Activated CD4-positive, alpha-beta T cell treated with anti-CD3 and anti-CD28 coated beads, Interleukin-2, Interleukin-4, amounts not matched to agents 100 ng/mL and 50 ng/mL, durations not matched to agents 16 hours and 8 hours (primary cell): ENCODE measurements at regions not wholly inside any gene's neighbourhood (a gene's known extent, or its start where the extent isn't known, plus 50 kb on each side); places are given as distances from the start of the nearest gene placed in this dataset.
"Not testable (repeated sequence)": the region's sequence is repeated elsewhere in the genome, so short reads cannot be mapped to it uniquely, and the experiment has no call there.

ENCODE experiments used
- DNase-seq: peaks from one replicate; pipeline ENCODE4 v3.0.0-alpha.2; 2020; ENCODE audit warnings: low spot score

- no peak for DNase-seq
Observed at GRCh38 chr5:124963236-124963919, 216.9 kb upstream of the ZNF608 start.

DNA sequence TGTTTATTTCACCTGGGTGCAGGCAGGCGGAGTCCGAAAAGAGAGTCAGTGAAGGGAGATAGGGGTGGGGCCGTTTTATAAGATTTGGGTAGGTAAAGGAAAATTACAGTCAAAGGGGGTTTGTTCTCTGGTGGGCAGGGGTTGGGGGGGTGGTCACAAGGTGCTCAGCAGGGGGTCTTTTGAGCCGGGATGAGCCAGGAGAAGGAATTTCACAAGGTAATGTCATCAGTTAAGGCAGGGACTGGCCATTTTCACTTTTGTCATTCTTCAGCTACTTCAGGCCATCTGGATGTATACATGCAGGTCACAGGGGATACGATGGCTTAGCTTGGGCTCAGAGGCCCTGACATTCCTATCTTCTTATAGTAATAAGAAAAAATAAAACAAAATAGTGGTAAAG is 220.3 kb upstream of the ZNF608 start:
- DNase-seq, result not testable (repeated sequence)

- not testable (repeated sequence) for DNase-seq
Observed at GRCh38 chr5:124970381-124970780, 223.9 kb upstream of the ZNF608 start.

DNA sequence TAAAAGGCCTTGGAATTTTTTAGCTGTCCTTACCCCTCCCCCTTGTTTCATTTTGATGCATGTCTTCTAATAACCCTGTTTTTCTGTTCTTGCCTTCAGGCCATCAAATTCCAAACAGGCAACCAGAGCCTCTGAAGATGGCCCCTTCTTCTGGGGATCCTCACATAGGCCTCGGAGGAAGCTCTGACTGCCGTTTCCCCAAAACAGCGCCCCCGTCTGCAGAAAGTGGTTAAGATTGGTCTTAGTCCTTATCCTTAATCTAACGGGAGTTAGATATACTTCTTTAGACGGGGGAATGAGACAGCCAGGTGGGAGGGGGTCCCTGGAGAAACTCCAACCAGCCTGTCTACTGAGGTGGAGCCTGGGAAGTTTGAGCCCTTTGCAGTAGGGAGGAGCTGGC is 226.3 kb upstream of the ZNF608 start:
- no peak for DNase-seq

- DNase-seq, result no peak
Observed at GRCh38 chr5:124973661-124974060, 227.2 kb upstream of the ZNF608 start.

GRCh38 chr5:124976086-124976485 is 229.6 kb upstream of the ZNF608 start:
- no peak for DNase-seq

DNA sequence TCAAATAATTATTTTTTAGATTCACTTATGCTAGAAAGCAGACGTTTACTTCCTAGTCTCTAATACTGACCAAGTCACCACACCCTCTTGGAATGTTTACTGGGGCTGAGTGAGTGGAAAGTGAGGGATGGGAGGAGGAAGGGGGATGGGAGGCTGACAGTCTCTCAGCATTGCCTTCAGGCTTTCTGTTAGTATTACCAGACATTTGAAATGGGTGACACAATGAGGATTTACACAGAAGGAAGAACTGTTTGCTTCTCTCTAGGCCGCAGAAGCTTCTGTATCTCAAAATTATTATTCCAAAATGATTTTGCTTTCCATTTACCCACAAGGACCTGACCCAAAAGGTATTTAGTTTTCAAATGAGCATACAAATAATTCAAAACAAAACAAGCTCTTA is 232.8 kb upstream of the ZNF608 start:
- DNase-seq, result no peak

GRCh38 chr5:124980163-124980941 is 233.9 kb upstream of the ZNF608 start:
- DNase-seq, result no peak

- DNase-seq, result no peak
Observed at GRCh38 chr5:124981901-124982300, 235.5 kb upstream of the ZNF608 start.

DNA sequence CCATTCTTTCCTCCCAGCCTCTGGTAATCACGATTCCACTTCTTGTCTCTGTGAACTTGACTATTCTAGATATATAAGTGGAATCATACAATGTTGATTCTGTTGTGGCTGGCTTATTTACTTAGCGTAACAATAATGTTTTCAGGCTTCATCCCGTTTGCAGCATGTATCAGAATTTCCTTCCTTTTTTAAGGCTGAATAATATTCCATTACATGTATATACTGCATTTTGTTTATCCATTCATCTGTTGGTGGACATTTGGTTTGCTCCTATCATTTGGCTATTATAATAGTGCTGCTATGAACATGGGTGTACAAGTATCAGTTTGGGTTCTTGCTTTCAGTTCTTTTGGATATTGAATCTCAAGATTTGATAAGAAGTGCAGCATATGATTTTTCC is 239.7 kb upstream of the ZNF608 start:
- no peak for DNase-seq

DNA sequence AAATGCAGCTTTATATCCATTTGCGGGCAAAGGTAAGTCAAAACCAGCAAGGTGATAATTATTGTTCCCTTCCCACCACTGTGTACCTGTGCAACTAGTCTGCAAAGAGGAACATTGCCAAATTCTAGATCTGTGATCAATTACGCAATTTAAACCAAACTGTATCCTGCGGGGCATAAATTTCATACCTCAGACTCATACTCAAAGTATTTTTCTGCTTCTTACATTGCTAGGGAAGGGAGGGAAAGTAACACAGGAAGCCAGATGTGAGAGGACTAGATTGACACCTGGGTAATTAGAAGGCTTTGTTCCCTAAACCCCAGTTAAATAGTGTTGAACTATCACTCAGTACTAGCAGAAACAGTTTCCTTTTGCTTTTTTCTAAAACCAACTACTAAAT is 240.2 kb upstream of the ZNF608 start:
- no peak for DNase-seq

- not testable (repeated sequence) for DNase-seq
Observed at GRCh38 chr5:124987786-124988185, 241.3 kb upstream of the ZNF608 start.

DNA sequence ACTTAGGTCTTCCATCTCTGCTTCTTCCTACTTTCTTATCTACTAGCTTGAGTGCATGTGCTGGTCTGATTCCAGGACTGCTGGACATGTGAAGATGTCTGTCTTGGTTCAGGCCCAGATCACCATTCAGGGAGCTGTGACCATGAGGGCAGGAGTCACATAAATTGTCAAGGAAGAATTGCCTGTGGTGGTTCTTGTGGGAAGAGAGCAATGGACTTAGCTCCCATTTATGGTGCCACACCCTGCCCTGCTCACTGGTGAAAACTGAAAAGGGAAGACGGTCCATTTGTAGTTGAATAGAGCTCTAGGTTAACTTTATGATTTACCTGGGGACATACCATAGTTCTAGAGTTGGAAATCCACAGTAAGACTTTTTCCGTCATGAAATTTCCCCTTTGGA is 244.3 kb upstream of the ZNF608 start:
- DNase-seq, result no peak

DNA sequence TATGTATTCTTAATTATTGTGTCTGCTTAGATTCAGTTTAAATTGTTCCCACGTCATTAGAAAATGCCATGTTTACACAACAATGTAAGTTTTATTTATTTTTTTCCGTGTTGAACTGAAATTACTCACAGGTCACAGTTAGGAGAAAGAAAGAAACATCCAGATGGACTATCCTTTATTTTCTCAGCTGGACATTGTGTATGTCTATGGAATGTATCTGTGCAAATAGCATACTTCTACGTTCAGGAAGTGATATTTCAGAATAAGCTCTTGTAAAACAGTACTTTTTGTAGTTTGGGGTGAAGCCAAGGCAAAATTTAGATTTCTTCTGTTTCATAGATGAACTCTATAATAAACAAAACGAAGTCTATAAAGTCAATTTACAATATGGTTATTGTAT is 249.0 kb upstream of the ZNF608 start:
- no peak for DNase-seq

DNA sequence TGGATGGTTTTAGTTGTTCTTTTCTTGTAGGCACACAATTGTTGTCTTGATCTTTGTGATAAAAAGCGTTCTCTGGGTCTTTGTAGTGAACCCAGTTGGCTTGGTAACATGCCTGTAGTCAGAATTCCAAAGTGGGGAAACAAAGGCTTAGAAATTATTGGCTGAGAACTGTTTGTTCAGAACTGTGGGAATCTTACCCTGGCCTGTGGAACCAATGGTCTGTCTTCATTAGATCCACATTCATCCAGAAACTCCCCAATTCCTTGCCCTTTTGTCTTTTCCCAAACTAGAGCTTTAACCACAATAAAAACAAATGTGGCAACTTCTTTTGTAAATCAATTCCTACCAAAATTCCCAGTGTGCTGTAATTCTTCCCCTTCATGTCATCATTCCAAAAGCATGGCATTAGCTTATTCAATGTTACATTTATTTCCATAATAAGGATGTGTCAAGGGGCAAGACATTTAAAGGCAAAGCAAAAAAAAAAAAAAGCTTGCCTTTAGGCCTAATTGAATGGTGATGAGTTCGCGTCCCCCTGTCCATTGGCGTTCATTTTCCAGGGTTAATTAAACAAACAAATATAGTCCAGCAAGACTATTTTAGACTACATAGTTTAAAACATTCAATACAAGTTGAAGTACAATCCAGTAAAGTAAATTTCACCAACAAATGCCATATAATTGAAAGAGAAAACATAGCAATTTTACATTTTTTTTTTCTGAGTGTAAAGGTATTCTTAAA is 249.8 kb upstream of the ZNF608 start:
- no peak for DNase-seq

GRCh38 chr5:124996764-124997077 is 250.3 kb upstream of the ZNF608 start:
- DNase-seq, result no peak

GRCh38 chr5:124997186-124997893 is 250.9 kb upstream of the ZNF608 start:
- no peak for DNase-seq

DNA sequence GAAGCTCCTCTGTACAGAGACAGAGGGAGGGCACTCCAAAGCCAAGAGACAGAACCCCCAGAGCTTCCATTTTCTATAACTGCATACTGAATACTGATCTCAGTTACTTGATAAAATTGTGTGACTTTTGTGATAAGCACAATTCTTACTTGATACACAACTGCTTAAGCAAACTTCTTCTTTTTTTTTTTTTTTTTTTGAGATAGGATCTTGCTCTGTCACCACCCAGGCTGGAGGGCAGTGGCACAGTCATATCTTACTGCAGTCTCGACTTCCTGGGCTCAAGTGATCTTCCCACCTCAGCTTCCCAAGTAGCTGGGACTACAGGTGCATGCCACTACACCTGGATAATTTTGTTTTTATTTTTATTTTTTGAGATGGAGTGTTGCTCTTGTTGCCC is 252.1 kb upstream of the ZNF608 start:
- DNase-seq, result no peak

DNA sequence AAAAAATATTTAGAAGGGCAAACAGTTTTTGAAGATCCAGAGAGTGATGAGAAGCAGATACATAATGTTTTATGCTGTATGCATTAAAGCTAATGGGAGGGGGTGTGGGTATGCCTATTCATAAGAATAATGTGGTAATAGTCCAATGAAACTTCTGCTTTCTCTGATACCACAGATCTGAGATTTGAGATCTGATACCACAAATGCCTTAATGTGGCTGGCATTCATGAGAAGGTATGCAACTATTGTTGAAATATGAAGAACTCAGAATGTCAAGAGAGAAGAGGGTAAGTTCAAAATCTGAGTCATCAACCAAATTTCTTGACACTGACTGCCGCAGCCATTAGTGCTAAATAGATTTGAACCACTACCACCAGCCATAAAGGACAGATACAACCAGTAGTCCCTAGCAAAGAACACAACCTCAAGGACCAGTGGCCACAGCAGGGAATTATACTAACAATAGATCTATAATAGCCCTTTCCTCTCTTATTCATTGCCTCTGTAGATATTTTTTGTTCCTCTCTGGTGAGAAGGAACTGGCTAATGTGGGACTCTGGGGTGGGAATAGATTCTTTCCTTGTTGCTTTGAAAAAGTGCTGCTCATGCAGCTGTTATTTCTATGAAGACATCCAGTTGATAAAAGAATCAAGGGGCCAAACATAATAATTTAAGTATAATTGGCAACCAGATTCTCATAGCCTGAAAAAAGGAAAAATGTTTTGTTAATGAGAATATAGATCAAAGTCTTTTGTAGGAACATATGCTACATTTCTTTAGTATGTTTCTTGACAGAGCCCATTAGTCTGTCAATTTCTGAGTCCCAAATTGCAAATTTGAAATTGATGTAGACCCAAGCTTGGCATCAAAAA is 256.5 kb upstream of the ZNF608 start:
- no peak for DNase-seq

- DNase-seq, result no peak
Observed at GRCh38 chr5:125004009-125004408, 257.6 kb upstream of the ZNF608 start.

- DNase-seq, result no peak
Observed at GRCh38 chr5:125005266-125005665, 258.8 kb upstream of the ZNF608 start.
